Lower leg skin (tissue), 4 donors: ENCODE measurements at regions not wholly inside any gene's neighbourhood (a gene's known extent, or its start where the extent isn't known, plus 50 kb on each side); places are given as distances from the start of the nearest gene placed in this dataset.

Source experiments
- DNase-seq, 2 donors: peaks; one replicate each; pipeline ENCODE4 v3.0.0-alpha.2; 2019; ENCODE audit warnings: low spot score in 2 of 2
- H3K4me3 ChIP-seq: fragments of 200-600 bp; sonication (generic); 2 replicates; pipeline ENCODE4 v1.5.1; 2017; ENCODE audit warnings: mild to moderate bottlenecking, low read depth; ENCODE audit not compliant: poor library complexity, severe bottlenecking
- CTCF ChIP-seq, 3 donors: fragments of 450-650 bp; IDR thresholded peaks; one replicate each; pipeline ENCODE4 v1.5.1; 2016; ENCODE audit warnings: antibody characterized with exemption in 3 of 3, mild to moderate bottlenecking in 3 of 3, moderate library complexity in 2 of 3
- POLR2A ChIP-seq, 2 donors: fragments of 450-650 bp; IDR thresholded peaks; one replicate each; pipeline ENCODE4 v1.6.1; 2016 to 2017; ENCODE audit warnings: antibody characterized with exemption in 2 of 2, mild to moderate bottlenecking in 1 of 2, moderate library complexity in 1 of 2
- WGBS, 2 donors: methylation state at CpG; one replicate each; pipeline ENCODE4 v1.1.5; 2018; 5-methylcytosine and 5-hydroxymethylcytosine counted together
- intact Hi-C: fragments of 100-400 bp; cut with DNase I; formaldehyde crosslinking; loops from one replicate; pipeline ENCODE4 v1.15.0; 2023; ENCODE audit warnings: low total_unique reads

GRCh38 chr16:7158481-7158880, 174.2 kb upstream of the RBFOX1 start:
- TF ChIP-seq POLR2A (IDR thresholded peaks at IDR 0.05) (no peak), CTCF (IDR thresholded peaks at IDR 0.05) (peak in 1 of 3 donors; percentile 51)
- 96 to 97% methylated on average over 4 of the region's 4 CpGs for WGBS, 2 donors

DNA sequence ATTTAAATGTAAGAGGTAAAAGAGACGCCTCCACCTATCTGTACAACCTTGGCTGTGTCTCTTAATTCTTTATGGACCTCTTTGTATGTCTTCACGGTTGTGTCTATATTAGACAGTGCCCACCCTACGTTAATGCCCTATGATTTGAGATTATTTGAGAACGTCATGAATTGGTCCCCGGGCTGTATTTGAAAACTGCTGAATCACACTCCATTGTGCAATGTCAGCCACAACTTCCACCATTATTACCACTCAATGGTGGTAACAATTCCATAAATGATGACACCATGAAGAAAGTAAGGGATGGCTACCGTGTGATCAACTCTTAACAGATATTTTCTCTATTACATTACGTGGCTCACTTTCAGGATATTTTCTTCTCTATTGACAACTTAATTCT, 182.4 kb upstream of the RBFOX1 start:
- TF ChIP-seq CTCF (IDR thresholded peaks at IDR 0.05), result no peak
- no peak for TF ChIP-seq POLR2A (IDR thresholded peaks at IDR 0.05)
- intact Hi-C loops, result no loop called here
- DNase-seq, result no peak
- no peak overlapping the region for H3K4me3 ChIP-seq
- 67 to 73% methylated on average over 7 of the region's 7 CpGs for WGBS, 2 donors

More at GRCh38 chr16:7158481-7158880, 174.2 kb upstream of the RBFOX1 start:
- H3K4me3 ChIP-seq, result no peak overlapping the region
- intact Hi-C loops, result no loop called here
- DNase-seq, result no peak

DNA sequence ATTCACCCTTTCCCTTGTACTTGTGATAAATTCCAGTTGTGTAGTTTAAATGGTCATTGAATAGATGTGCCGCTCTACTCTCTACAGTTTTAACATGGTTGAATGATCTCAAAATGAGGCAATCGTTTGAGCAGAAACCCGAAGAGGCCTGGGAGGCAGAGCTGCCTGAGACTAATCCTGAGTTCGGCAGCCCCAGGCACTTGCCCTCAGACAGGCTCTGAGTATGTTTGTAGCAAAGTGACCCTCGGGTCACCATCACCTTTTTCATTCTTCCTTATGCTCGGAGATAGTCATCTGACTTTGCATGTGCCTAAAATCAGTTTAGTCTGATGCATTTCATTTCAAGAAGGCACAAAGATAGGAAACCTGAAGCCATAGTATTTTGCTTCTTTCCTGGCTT, 184.0 kb upstream of the RBFOX1 start:
- intact Hi-C loops, result no loop called here
- no peak for TF ChIP-seq POLR2A (IDR thresholded peaks at IDR 0.05)
- no peak for TF ChIP-seq CTCF (IDR thresholded peaks at IDR 0.05)
- 68 to 73% methylated on average over 6 of the region's 6 CpGs for WGBS, 2 donors
- no peak for DNase-seq
- H3K4me3 ChIP-seq, result no peak overlapping the region

DNA sequence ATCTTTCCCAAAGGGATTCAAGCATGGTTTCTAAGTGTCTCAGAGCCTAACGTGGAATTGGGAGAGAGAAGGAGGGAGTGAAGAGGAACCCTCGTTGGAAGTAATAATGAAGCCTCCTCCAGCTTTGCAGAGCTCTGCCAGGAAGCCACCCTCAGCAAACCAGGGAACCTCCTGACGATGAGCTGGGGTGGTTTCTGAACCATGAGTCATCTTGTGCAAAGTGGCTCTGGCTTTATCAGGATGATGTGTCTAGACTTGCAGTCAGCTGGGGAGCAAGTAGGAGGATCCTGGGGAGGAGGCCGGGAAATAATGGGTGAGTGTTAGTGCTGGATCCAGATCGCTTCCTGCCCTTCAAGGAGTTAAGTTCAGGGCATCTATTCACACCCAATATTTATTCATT, 191.7 kb upstream of the RBFOX1 start:
- 42 to 50% methylated on average over 5 of the region's 5 CpGs for WGBS, 2 donors
- intact Hi-C loops, result no loop called here
- no peak for TF ChIP-seq CTCF (IDR thresholded peaks at IDR 0.05)
- TF ChIP-seq POLR2A (IDR thresholded peaks at IDR 0.05), result no peak
- no peak overlapping the region for H3K4me3 ChIP-seq
- no peak for DNase-seq

DNA sequence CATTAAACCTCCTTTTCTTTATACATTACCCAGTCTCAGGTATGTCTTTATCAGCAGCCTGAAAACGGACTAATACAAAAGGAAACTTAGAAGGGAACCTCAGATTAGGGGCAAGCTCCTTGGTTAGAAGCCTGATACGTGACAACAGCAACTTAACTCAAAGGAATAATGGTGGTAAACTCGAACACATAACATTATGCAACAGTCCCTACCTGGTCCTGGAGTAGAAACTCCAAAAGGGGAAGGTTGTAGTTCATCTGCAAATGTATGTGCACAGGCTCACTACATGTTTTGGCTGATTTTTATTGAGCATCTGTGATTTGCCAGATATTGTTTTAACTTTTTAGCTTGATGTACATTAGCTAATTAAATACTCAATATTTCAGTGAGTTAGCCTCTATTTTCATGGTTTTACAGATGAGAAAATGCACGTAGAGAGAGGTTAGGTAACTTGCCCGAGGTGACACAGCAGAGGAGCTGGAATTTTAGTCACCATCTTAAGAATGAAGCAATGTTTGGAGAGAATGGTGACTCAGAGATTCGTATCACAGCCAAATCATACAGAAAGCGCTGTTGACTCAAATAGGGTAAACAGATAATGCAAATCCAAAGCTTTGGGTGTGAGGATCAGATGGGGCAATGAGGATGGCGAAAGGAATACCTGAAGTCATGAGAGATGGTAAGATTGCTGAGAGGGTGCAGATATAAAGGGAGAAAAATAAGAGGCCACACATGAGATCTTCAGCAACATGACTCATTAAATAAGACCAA, 194.9 kb upstream of the RBFOX1 start:
- WGBS, 2 donors, result 46 to 48% methylated on average over 8 of the region's 8 CpGs
- intact Hi-C loops, result no loop called here
- DNase-seq, result no peak
- H3K4me3 ChIP-seq, result no peak overlapping the region
- TF ChIP-seq CTCF (IDR thresholded peaks at IDR 0.05) (no peak), POLR2A (IDR thresholded peaks at IDR 0.05) (no peak)

DNA sequence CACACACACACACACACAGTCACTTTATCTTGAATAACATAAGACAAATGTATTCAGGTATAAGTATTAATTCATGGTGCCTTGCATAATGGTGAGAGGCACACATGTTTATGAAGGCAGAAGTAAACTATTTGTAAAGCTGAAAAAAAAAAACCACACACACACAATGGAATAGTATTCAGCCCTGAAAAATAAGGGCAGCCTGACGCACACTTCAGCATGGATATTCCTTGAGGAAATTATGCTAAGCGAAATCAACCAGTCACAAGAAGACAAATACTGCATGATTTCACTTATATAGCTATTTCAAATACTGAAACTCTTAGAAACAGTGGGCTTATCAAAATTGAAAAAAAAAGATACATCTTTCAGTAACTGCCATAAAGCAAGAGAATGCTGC, 200.2 kb upstream of the RBFOX1 start:
- intact Hi-C loops, result no loop called here
- no peak for DNase-seq
- no peak overlapping the region for H3K4me3 ChIP-seq
- TF ChIP-seq CTCF (IDR thresholded peaks at IDR 0.05) (no peak), POLR2A (IDR thresholded peaks at IDR 0.05) (no peak)
- WGBS, 2 donors, result 86 to 96% methylated on average over 2 of the region's 2 CpGs
